GM18870 (cell line): ENCODE measurements at regions not wholly inside any gene's neighbourhood (a gene's known extent, or its start where the extent isn't known, plus 50 kb on each side); places are given as distances from the start of the nearest gene placed in this dataset.
"Not testable (repeated sequence)": the region's sequence is repeated elsewhere in the genome, so short reads cannot be mapped to it uniquely, and the experiment has no call there.

Experiments used
- ATAC-seq: cut with Tn5 transposase; IDR thresholded peaks from one replicate; pipeline ENCODE4 v1.9.1; 2021; ENCODE audit warnings: moderate library complexity; ENCODE audit not compliant: unreplicated experiment

GRCh38 chr1:176396604-176397395, 66.2 kb upstream of the PAPPA2 start:
- not testable (repeated sequence) for ATAC-seq

- ATAC-seq = no peak
These were observed 71.4 kb upstream of the PAPPA2 start for GRCh38 chr1:176391621-176392020.

- ATAC-seq = no peak
These were observed 78.1 kb upstream of the PAPPA2 start for GRCh38 chr1:176384841-176385240.

GRCh38 chr1:176382163-176382562, 80.8 kb upstream of the PAPPA2 start:
- ATAC-seq = no peak

GRCh38 chr1:176379626-176380339, 83.2 kb upstream of the PAPPA2 start:
- no peak for ATAC-seq

GRCh38 chr1:176374967-176375569, 87.9 kb upstream of the PAPPA2 start:
- peak; percentile 74 for ATAC-seq

GRCh38 chr1:176364236-176364905, 98.6 kb upstream of the PAPPA2 start:
- no peak for ATAC-seq

- ATAC-seq = not testable (repeated sequence)
These were observed 113.8 kb upstream of the PAPPA2 start for GRCh38 chr1:176349135-176349715.

- ATAC-seq = no peak
These were observed 121.3 kb upstream of the PAPPA2 start for GRCh38 chr1:176341656-176342055.

GRCh38 chr1:176338877-176339276, 124.1 kb upstream of the PAPPA2 start:
- ATAC-seq = no peak

- no peak for ATAC-seq
These were observed 123.7 kb upstream of the COP1 start for GRCh38 chr1:176330782-176331181.

- no peak for ATAC-seq
These were observed 118.6 kb upstream of the COP1 start for GRCh38 chr1:176325664-176326063.

GRCh38 chr1:176323472-176323871, 116.4 kb upstream of the COP1 start:
- no peak for ATAC-seq

- ATAC-seq = peak; percentile 88
These were observed 108.6 kb upstream of the COP1 start for GRCh38 chr1:176315519-176316220.

GRCh38 chr1:176296602-176297001, 89.5 kb upstream of the COP1 start:
- not testable (repeated sequence) for ATAC-seq

GRCh38 chr1:176285996-176286395, 78.9 kb upstream of the COP1 start:
- ATAC-seq = no peak

- ATAC-seq = no peak
These were observed 64.5 kb upstream of the COP1 start for GRCh38 chr1:176271572-176271971.
